Heart right ventricle (tissue), 16 donors: ENCODE measurements at regions not wholly inside any gene's neighbourhood (a gene's known extent, or its start where the extent isn't known, plus 50 kb on each side); places are given as distances from the start of the nearest gene placed in this dataset.

ENCODE experiments used
- ATAC-seq, 8 donors: fragments of 200-7000 bp; cut with Tn5 transposase; one replicate each; pipeline ENCODE4 v1.9.1; 2020; ENCODE audit warnings: mild to moderate bottlenecking in 8 of 8, moderate library complexity in 8 of 8, moderate number of reproducible peaks in 1 of 8
- DNase-seq, 2 donors: peaks; one replicate each; pipeline ENCODE4 v3.0.0-alpha.2; 2020
- H3K27ac ChIP-seq, 10 donors: fragments of 200-600 bp; sonication (generic) in 2 of 10; one replicate each; pipeline versions ENCODE4 v1.5.0 to v1.8.0; 2020 to 2022; ENCODE audit warnings: mild to moderate bottlenecking in 3 of 10
- H3K27me3 ChIP-seq, 7 donors: fragments of 200-600 bp; one replicate each; pipeline ENCODE4 v1.8.0; 2021 to 2022; ENCODE audit warnings: mild to moderate bottlenecking in 2 of 7
- H3K36me3 ChIP-seq, 9 donors: fragments of 200-600 bp; sonication (generic) in 1 of 9; one replicate each; pipeline versions ENCODE4 v1.5.0 to v1.8.0; 2020 to 2022; ENCODE audit warnings: mild to moderate bottlenecking in 2 of 9
- H3K4me1 ChIP-seq, 9 donors: fragments of 200-600 bp; sonication (generic) in 1 of 9; one replicate each; pipeline versions ENCODE4 v1.5.0 to v1.8.0; 2020 to 2022; ENCODE audit warnings: mild to moderate bottlenecking in 4 of 9
- H3K4me3 ChIP-seq, 10 donors: fragments of 200-600 bp; sonication (generic) in 2 of 10; one replicate each; pipeline versions ENCODE4 v1.5.0 to v1.8.0; 2020 to 2022; ENCODE audit warnings: mild to moderate bottlenecking in 7 of 10, moderate library complexity in 2 of 10
- H3K9me3 ChIP-seq, 11 donors: fragments of 200-600 bp in 10 of 11; sonication (generic) in 2 of 11; one replicate each; pipeline versions ENCODE4 v1.5.0 to v1.8.0; 2013 to 2022; ENCODE audit warnings: mild to moderate bottlenecking in 2 of 11, control low read depth in 1 of 11, moderate library complexity in 1 of 11
- CTCF ChIP-seq, 9 donors: fragments of 200-600 bp; sonication (generic) in 2 of 9; IDR thresholded peaks; one replicate each; pipeline versions ENCODE4 v1.5.0 to v1.8.0; 2021 to 2022; ENCODE audit warnings: antibody characterized with exemption in 9 of 9, mild to moderate bottlenecking in 5 of 9, moderate library complexity in 1 of 9
- WGBS, 2 donors: extraction: QIAGEN DNeasy Blood & Tissue Kit; methylation state at CpG; one replicate each; pipeline ENCODE4 v1.1.7; 2013; ENCODE audit warnings: inconsistent platforms in 1 of 2; 5-methylcytosine and 5-hydroxymethylcytosine counted together
- intact Hi-C, 10 donors: fragments of 100-400 bp; cut with DNase I; formaldehyde crosslinking; loops; one replicate each; pipeline versions ENCODE4 v1.11.1 to v1.14.2; 2022
- donor health status: Arrhythmogenic right ventricular cardiomyopathy.
- donor health status: ischemic (EF 13 %, LVEDD 7.1; RV severe dilation, severe dysfunction).
- donor health status: healthy with polysubstance abuse.
- donor health status: DM: no; HTN: yes; CAD: no.
- donor health status: DM: no; HTN: no; CAD: no.
- donor health status: ischemic (EF 25% LVEDD 6.9; RV normal size, moderate dysfunction).
- donor health status: ischemic (EF 25% LVEDD 5.7; RV mildly dilated, moderate dysfunction).
- donor health status: healthy.
- donor health status: DM: yes; HTN: yes; CAD: no.
- donor health status: Ischemic cardiomyopathy.
- donor health status: ischemic (EF 35%, LVEDD 5.7; RV mildly dilated, moderate dysfunction).
- donor health status: nonischemic (EF 11% LVEDD 7.7; RV severe dilation, severe dysfunction).
- donor health status: DM: yes; HTN: yes; CAD: no.
- donor health status: PGD.
- donor health status: ischemic (EF 29% LVEDD 5.4; RV normal size, mild dysfunction).
- donor health status: nonischemic (EF 23%, LVEDD 6.1; RV moderate dilation, normal function).

- ATAC-seq, result no peak
- 71 to 84% methylated on average over 1 of the region's 1 CpG for WGBS, 2 donors
- Histone ChIP-seq H3K4me1 (peaks cover 0 to 5% (median 0%) of the 10 kb centered on the region in 9 donors), H3K36me3 (no peaks in the 10 kb centered on the region), H3K4me3 (no peak overlapping the region), H3K27me3 (no peaks in the 10 kb centered on the region), H3K27ac (no peak overlapping the region), H3K9me3 (peaks cover 0 to 4% (median 0%) of the 10 kb centered on the region in 11 donors)
- no peak for TF ChIP-seq CTCF (IDR thresholded peaks at IDR 0.05)
- DNase-seq, result no peak
- intact Hi-C loops, result no loop called here
These were observed 552.2 kb upstream of the ZNF462 start for GRCh38 chr9:106310782-106311181.

GRCh38 chr9:106312906-106313305 lies 550.1 kb upstream of the ZNF462 start:
- no peaks in the 10 kb centered on the region for H3K27me3 ChIP-seq
- no peak for TF ChIP-seq CTCF (IDR thresholded peaks at IDR 0.05)
- H3K27ac ChIP-seq, result no peak overlapping the region
- ATAC-seq, result no peak
- peaks cover 0 to 4% (median 0%) of the 10 kb centered on the region in 11 donors for H3K9me3 ChIP-seq
- DNase-seq, result no peak
- H3K4me3 ChIP-seq, result no peak overlapping the region
- intact Hi-C loops, result no loop called here
- WGBS, 2 donors, result 91 to 92% methylated on average over 1 of the region's 1 CpG
- H3K4me1 ChIP-seq, result no peaks in the 10 kb centered on the region
- H3K36me3 ChIP-seq, result no peaks in the 10 kb centered on the region

GRCh38 chr9:106314476-106314875 lies 548.5 kb upstream of the ZNF462 start:
- WGBS, 2 donors, result 91 to 94% methylated on average over 1 of the region's 1 CpG
- intact Hi-C loops, result no loop called here

GRCh38 chr9:106321394-106322180 lies 541.4 kb upstream of the ZNF462 start:
- intact Hi-C loops, result no loop called here
- WGBS, 2 donors, result 79 to 82% methylated on average over 5 of the region's 5 CpGs
- no peaks in the 10 kb centered on the region for H3K9me3 ChIP-seq

More at GRCh38 chr9:106314476-106314875, 548.5 kb upstream of the ZNF462 start:
- ATAC-seq (no peak), DNase-seq (no peak)
- Histone ChIP-seq H3K36me3 (no peaks in the 10 kb centered on the region), H3K4me1 (no peaks in the 10 kb centered on the region), H3K9me3 (peaks cover 0 to 4% (median 0%) of the 10 kb centered on the region in 11 donors), H3K27ac (no peak overlapping the region), H3K27me3 (no peaks in the 10 kb centered on the region), H3K4me3 (no peak overlapping the region)
- TF ChIP-seq CTCF (IDR thresholded peaks at IDR 0.05), result no peak

More at GRCh38 chr9:106321394-106322180, 541.4 kb upstream of the ZNF462 start:
- no peaks in the 10 kb centered on the region for H3K36me3 ChIP-seq
- DNase-seq, result no peak
- H3K4me1 ChIP-seq, result no peaks in the 10 kb centered on the region
- peaks cover 0 to 3% (median 0%) of the 10 kb centered on the region in 7 donors for H3K27me3 ChIP-seq
- no peak for TF ChIP-seq CTCF (IDR thresholded peaks at IDR 0.05)
- ATAC-seq, result no peak
- no peak overlapping the region for H3K4me3 ChIP-seq
- H3K27ac ChIP-seq, result no peak overlapping the region
